Prostate gland (tissue), 2 donors: ENCODE measurements at regions not wholly inside any gene's neighbourhood (a gene's known extent, or its start where the extent isn't known, plus 50 kb on each side); places are given as distances from the start of the nearest gene placed in this dataset.

ENCODE experiments used
- DNase-seq: peaks from one replicate; pipeline ENCODE4 v3.0.0-alpha.2; 2019; ENCODE audit warnings: low spot score
- H3K27ac ChIP-seq, 2 donors: fragments of 200-600 bp; sonication (generic); 2 replicates each; pipeline ENCODE4 v1.5.1; 2017 to 2019
- H3K27me3 ChIP-seq: fragments of 200-600 bp; sonication (generic); replicated peaks from 2 replicates; pipeline ENCODE4 v1.5.1; 2019; ENCODE audit not compliant: insufficient read depth
- H3K36me3 ChIP-seq, 2 donors: fragments of 200-600 bp; sonication (generic); 1 replicate in 1 of 2; 2 replicates in 1 of 2; pipeline versions ENCODE4 v1.5.1 to v1.8.1; 2017 to 2019
- H3K4me1 ChIP-seq: fragments of 200-600 bp; sonication (generic); replicated peaks from 2 replicates; pipeline ENCODE4 v1.5.1; 2019
- H3K4me3 ChIP-seq, 2 donors: fragments of 200-600 bp; sonication (generic); 2 replicates each; pipeline ENCODE4 v1.5.1; 2017 to 2019
- H3K9me3 ChIP-seq: fragments of 200-600 bp; sonication (generic); 2 replicates; pipeline ENCODE4 v1.5.1; 2017
- POLR2A ChIP-seq: fragments of 450-650 bp; IDR thresholded peaks from one replicate; pipeline ENCODE4 v1.6.1; 2016; ENCODE audit warnings: antibody characterized with exemption, mild to moderate bottlenecking
- POLR2AphosphoS5 ChIP-seq: sonication (generic); formaldehyde crosslinking; IDR thresholded peaks from one replicate; pipeline ENCODE4 v1.6.1; 2017; ENCODE audit warnings: antibody characterized with exemption
- WGBS: methylation state at CpG from one replicate; pipeline ENCODE4 v1.1.5; 2018; 5-methylcytosine and 5-hydroxymethylcytosine counted together
- intact Hi-C: fragments of 100-400 bp; cut with DNase I; formaldehyde crosslinking; loops from one replicate; pipeline ENCODE4 v1.14.2; 2022
- TF ChIP-seq, protein P1 (sequence below), 4 experiments: fragments of 200-600 bp in 2 of 4; fragments of 450-650 bp in 2 of 4; sonication (generic) in 2 of 4; IDR thresholded peaks; 1 replicate in 3 of 4; 2 replicates in 1 of 4; pipeline ENCODE4 v1.5.1; 2016 to 2019; ENCODE audit warnings: antibody characterized with exemption in 4 of 4, mild to moderate bottlenecking in 2 of 4, moderate library complexity in 2 of 4

DNA sequence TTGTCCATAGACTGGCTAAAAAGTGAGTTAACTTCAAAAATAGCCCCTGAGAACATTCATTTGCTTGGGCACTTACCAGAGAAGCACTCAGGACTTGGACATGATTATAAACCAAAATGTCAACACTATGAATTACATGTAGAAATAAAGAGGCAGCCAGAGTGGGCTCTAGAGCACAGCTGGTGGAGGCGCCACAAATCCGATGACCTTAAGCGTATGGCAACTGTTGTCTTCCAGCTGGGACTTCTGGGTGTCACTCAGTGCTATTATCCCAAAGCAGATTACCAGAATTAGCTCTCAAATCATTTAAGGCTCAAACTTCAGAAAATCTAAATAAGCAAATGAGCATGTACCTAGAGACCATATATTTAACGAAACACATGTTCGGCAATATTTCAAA lies 1255.5 kb upstream of the SLC10A2 start:
- no peaks in the 10 kb centered on the region for H3K9me3 ChIP-seq
- H3K36me3 ChIP-seq, result no peaks in the 10 kb centered on the region
- no peak overlapping the region for H3K27ac ChIP-seq
- TF ChIP-seq POLR2AphosphoS5, result no peak
- TF ChIP-seq, protein P1, sequence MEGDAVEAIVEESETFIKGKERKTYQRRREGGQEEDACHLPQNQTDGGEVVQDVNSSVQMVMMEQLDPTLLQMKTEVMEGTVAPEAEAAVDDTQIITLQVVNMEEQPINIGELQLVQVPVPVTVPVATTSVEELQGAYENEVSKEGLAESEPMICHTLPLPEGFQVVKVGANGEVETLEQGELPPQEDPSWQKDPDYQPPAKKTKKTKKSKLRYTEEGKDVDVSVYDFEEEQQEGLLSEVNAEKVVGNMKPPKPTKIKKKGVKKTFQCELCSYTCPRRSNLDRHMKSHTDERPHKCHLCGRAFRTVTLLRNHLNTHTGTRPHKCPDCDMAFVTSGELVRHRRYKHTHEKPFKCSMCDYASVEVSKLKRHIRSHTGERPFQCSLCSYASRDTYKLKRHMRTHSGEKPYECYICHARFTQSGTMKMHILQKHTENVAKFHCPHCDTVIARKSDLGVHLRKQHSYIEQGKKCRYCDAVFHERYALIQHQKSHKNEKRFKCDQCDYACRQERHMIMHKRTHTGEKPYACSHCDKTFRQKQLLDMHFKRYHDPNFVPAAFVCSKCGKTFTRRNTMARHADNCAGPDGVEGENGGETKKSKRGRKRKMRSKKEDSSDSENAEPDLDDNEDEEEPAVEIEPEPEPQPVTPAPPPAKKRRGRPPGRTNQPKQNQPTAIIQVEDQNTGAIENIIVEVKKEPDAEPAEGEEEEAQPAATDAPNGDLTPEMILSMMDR (IDR thresholded peaks at IDR 0.05), result no peak
- TF ChIP-seq POLR2A, result no peak
- intact Hi-C loops, result no loop called here
- H3K27me3 ChIP-seq, result no peaks in the 10 kb centered on the region
- H3K4me1 ChIP-seq, result no peaks in the 10 kb centered on the region
- no peak for DNase-seq
- no peak overlapping the region for H3K4me3 ChIP-seq
- WGBS, result 94% methylated on average over 5 of the region's 5 CpGs

DNA sequence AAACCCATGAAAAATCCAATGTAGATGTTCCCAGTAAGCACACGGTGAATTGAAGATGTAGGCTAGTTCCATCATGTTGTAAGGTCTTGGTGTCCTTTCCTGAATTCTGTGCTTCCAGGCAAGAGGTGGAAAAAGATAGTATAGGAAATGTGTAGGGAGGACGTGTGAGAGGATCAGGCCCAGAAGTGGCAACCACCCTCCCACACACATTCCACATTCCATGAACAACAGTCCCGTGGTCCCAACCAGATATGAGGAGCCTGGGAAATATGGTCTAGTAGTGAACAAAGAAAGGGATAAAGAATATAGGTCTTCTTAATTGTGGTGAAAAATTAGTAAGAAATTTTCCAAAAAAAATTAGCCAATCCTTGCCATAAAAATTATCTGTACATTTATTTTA lies 1254.2 kb upstream of the SLC10A2 start:
- no peaks in the 10 kb centered on the region for H3K4me1 ChIP-seq
- H3K9me3 ChIP-seq, result no peaks in the 10 kb centered on the region
- no peaks in the 10 kb centered on the region for H3K36me3 ChIP-seq
- no peak overlapping the region for H3K4me3 ChIP-seq
- no peak overlapping the region for H3K27ac ChIP-seq
- TF ChIP-seq POLR2A (no peak), POLR2AphosphoS5 (no peak)
- TF ChIP-seq, protein P1 (IDR thresholded peaks at IDR 0.05), result no peak
- intact Hi-C loops, result no loop called here
- WGBS, result 84% methylated on average over 3 of the region's 3 CpGs
- H3K27me3 ChIP-seq, result no peaks in the 10 kb centered on the region
- DNase-seq, result no peak

DNA sequence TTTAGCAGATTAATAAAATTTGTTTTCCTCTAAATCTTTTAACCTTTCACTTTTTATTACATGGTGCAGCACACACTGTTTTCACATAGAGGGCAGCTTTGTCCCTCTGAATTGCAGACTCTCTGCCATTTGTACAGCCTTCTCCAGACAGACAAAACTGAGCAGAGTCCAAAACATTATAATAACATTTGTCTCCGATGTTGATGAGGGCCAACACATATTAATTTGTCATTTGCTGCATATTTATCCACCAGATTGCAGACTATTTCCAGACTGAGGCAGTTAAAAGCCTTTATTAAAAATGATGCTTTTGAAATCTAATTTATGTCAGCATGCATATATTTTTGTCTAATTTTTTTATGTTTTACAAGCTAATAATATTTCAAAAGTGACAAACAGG lies 1251.9 kb upstream of the SLC10A2 start:
- H3K36me3 ChIP-seq, result no peaks in the 10 kb centered on the region
- TF ChIP-seq, protein P1 (IDR thresholded peaks at IDR 0.05), result peak in 2 of 4 experiments; percentile 22 to 23
- TF ChIP-seq POLR2AphosphoS5, result no peak
- WGBS, result 6% methylated on average over 1 of the region's 1 CpG
- intact Hi-C loops, result no loop called here
- no peaks in the 10 kb centered on the region for H3K9me3 ChIP-seq
- no peak overlapping the region for H3K27ac ChIP-seq
- no peaks in the 10 kb centered on the region for H3K4me1 ChIP-seq
- DNase-seq, result no peak
- H3K27me3 ChIP-seq, result no peaks in the 10 kb centered on the region
- H3K4me3 ChIP-seq, result no peak overlapping the region

DNA sequence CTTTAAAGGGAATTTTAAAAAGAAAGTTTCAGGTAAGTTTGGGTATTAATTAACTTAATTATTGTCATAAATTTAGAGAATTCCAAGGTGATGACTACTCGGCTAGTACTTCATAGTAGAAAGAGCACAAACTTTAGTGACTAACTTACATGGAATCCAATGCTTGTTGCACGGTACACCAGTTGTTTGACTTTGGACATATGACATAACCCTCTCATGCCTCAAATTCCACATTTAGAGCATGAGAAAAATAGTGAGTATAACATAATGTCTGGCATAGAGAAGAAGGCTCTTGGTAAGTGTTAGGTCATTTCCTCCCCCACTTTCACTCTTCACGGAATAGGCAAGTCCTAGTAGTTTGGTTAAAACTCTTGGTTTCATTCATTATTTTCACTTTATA lies 1249.4 kb upstream of the SLC10A2 start:
- Histone ChIP-seq H3K9me3 (no peaks in the 10 kb centered on the region), H3K27me3 (no peaks in the 10 kb centered on the region), H3K4me1 (no peaks in the 10 kb centered on the region), H3K4me3 (no peak overlapping the region), H3K27ac (no peak overlapping the region), H3K36me3 (no peaks in the 10 kb centered on the region)
- 84% methylated on average over 3 of the region's 3 CpGs for WGBS
- TF ChIP-seq, protein P1 (IDR thresholded peaks at IDR 0.05), result no peak
- DNase-seq, result no peak
- intact Hi-C loops, result no loop called here

DNA sequence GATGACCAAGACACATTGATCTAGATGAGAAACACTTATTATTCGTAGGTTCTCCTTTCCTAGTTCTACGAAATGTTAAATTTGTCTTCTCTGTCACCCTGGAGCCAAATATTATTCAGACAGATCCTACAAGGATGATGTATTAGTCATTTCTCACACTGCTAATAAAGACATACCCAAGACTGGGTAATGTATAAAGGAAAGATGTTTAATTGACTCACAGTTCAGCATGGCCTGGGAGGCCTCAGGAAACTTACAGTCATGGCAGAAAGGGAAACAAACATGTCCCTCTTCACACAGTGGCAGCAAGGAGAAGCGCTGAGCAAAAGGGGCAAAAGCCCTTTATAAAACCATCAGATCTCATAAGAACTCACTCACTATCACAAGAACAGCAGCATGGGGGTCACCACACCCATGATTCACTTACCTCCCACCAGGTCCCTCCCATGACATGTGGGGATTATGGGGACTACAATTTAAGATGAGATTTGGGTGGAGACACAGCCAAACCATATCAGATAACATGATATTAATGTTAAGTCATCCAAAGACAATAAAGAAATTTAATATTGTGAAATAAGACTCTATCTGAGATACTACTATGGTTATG lies 1248.8 kb upstream of the SLC10A2 start:
- Histone ChIP-seq H3K27me3 (no peaks in the 10 kb centered on the region), H3K27ac (no peak overlapping the region), H3K36me3 (no peaks in the 10 kb centered on the region), H3K4me1 (no peaks in the 10 kb centered on the region), H3K4me3 (no peak overlapping the region), H3K9me3 (no peaks in the 10 kb centered on the region)
- TF ChIP-seq POLR2A (no peak), POLR2AphosphoS5 (no peak)
- TF ChIP-seq, protein P1 (IDR thresholded peaks at IDR 0.05), result no peak
- DNase-seq, result no peak
- intact Hi-C loops, result no loop called here
- 89% methylated on average over 3 of the region's 3 CpGs for WGBS
